DOHH2 (cell line): ENCODE measurements at regions not wholly inside any gene's neighbourhood (a gene's known extent, or its start where the extent isn't known, plus 50 kb on each side); places are given as distances from the start of the nearest gene placed in this dataset.

Experiments
- EZH2phosphoT487 ChIP-seq: fragments of 200-600 bp; sonication (generic); IDR thresholded peaks from 2 replicates; pipeline ENCODE4 v1.6.1; 2017; ENCODE audit warnings: borderline replicate concordance, mild to moderate bottlenecking, antibody characterized with exemption, low read length, moderate library complexity, mixed read lengths
- TF ChIP-seq, protein P1 (sequence below): fragments of 200-600 bp; sonication (generic); IDR thresholded peaks from one replicate; pipeline ENCODE4 v1.5.1; 2014; ENCODE audit warnings: antibody characterized with exemption, mild to moderate bottlenecking, low read depth, low read length; ENCODE audit not compliant: poor library complexity, severe bottlenecking

- TF ChIP-seq, protein P1, sequence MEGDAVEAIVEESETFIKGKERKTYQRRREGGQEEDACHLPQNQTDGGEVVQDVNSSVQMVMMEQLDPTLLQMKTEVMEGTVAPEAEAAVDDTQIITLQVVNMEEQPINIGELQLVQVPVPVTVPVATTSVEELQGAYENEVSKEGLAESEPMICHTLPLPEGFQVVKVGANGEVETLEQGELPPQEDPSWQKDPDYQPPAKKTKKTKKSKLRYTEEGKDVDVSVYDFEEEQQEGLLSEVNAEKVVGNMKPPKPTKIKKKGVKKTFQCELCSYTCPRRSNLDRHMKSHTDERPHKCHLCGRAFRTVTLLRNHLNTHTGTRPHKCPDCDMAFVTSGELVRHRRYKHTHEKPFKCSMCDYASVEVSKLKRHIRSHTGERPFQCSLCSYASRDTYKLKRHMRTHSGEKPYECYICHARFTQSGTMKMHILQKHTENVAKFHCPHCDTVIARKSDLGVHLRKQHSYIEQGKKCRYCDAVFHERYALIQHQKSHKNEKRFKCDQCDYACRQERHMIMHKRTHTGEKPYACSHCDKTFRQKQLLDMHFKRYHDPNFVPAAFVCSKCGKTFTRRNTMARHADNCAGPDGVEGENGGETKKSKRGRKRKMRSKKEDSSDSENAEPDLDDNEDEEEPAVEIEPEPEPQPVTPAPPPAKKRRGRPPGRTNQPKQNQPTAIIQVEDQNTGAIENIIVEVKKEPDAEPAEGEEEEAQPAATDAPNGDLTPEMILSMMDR: no peak
- no peak for TF ChIP-seq EZH2phosphoT487
Measured at GRCh38 chr5:4204276-4205141, 608.9 kb downstream of the IRX1 start.
